Right lung (tissue), 2 donors: ENCODE measurements at regions not wholly inside any gene's neighbourhood (a gene's known extent, or its start where the extent isn't known, plus 50 kb on each side); places are given as distances from the start of the nearest gene placed in this dataset.

Experiments
- DNase-seq, 2 donors: peaks; one replicate each; pipeline ENCODE4 v3.0.0-alpha.2; 2013

GRCh38 chr4:37073226-37073840 is 171.2 kb upstream of the NWD2 start:
- DNase-seq, result no peak

- no peak for DNase-seq
Measured at GRCh38 chr4:37082912-37083311, 161.6 kb upstream of the NWD2 start.

DNA sequence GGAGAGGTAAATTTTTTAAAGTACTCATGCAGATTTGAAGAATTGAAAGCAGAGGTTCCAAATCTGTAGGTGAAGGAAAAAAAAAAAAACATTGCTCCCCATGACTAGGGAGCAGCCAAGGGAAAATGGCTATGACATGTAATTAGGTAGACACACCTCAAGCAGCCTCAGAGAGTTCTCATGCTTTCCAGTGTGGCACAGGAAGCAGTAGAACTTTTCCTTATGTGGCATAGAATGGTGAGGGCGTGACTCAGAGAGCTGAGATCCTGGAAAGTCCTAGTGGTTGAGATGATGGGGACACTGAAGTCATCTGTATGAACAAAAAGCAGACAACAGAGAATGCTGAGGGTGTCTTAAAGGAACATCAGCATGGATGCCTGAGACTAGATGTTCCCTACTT is 148.6 kb upstream of the NWD2 start:
- no peak for DNase-seq

GRCh38 chr4:37101182-37101581 is 143.4 kb upstream of the NWD2 start:
- no peak for DNase-seq

DNA sequence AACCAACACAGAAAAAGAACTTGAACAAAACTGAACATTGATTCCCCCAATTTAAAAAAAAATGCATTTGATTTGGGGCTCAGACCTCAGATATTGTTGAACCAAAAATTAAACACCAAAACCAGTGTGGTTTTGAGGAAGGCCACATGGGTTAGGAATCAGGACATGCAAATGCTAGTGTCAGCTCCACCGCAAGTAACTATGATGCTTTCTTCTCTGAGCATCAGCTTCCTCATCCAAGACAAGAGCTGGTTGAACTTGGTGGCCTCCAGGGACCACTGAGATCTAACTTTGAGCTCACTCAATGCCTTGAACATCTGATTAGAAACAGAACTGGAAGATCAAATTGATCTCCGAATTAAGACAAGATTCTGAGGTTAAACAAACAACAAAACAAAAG is 142.9 kb upstream of the NWD2 start:
- no peak for DNase-seq

GRCh38 chr4:37109756-37110155 is 134.8 kb upstream of the NWD2 start:
- DNase-seq, result no peak

DNA sequence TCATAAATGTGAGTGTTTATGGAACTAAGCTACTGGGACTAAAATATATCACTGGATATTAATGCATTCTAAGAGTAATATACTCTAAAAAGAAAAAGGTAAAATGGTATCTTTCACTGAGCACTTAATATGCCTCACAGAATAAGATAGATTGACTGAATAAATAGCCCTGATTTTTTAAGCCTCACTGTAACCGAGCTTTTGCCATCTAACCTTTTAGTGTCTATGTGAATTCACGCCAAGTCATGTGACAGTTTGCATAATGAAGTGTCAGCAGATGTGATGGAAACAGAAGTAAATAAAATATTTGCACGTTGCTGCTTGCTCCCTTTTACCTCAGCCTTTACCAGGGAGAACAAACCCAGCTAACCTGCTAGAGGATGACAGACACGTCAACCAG is 119.7 kb upstream of the NWD2 start:
- no peak for DNase-seq

DNA sequence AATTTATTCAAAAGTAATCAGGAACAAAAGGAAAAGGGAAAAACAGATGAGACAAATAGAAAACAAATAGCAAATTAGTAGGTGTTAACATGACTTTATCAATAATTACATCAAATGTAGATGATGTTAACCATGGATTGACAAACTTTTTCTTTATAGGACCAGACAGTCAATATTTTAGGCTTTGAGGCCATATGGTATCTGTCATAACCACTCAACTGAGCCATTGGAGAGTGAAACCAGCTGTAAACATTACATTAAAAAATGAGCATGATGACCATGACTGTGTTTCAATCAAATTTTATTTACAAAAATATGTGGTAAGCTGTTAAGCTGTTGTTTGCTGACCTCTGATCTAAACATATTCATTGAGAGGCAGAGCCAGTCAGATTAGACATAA is 118.5 kb upstream of the NWD2 start:
- peak in 1 of 2 donors; percentile 16 for DNase-seq

- no peak for DNase-seq
Measured at GRCh38 chr4:37130465-37130864, 114.1 kb upstream of the NWD2 start.

GRCh38 chr4:37132351-37132974 is 112.1 kb upstream of the NWD2 start:
- no peak for DNase-seq

- DNase-seq, result no peak
Measured at GRCh38 chr4:37132975-37133360, 111.6 kb upstream of the NWD2 start.

DNA sequence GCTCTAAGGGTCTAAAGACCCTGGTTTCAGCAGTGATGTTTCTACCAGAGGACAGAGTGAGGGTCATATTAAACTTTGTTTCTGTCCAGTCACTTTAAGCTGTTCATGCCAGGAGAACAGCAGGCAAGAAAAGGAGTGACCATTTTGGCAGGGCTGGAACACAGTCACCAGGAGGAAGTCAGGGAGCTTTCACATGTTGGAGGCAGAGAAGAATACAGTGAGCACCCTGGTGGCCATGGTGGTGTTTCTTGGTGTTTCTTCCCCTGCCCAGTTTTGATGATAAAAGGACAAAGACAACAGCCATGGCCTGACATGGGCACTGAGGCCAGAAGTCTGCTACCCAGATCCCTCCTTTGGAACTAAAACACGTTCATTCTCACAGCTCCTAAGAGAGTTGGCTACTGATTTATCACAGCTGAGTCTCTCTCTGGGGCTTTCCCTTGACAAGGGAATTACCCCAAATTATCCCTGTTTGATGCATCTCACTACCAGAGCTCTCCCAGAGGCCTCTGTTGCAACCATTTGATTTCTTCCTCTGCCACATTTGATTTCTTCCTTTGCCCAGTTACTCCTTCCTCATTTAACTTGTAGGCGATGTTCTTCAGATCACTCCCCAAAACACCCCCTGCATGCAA is 106.4 kb upstream of the NWD2 start:
- DNase-seq, result no peak

GRCh38 chr4:37138789-37139188 is 105.8 kb upstream of the NWD2 start:
- DNase-seq, result no peak

DNA sequence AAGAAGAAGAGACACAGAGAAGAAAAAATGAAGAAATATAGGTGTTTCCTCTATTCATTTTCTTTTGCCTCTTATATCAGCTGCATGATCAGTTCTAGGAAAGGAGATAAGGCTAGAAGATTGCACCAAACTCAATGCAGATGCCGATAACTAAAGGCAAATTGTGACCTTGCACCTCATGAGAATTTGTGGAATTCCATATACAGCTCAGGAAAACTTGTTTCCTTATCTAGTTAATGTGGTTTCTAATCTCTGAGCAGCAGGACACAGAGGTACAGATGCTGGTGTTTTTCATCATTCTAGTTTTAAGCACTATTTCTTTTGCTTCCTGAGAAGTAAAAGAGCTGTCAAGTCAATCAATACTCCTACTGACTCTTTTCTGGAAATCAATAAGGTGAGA is 104.6 kb upstream of the NWD2 start:
- DNase-seq, result no peak

DNA sequence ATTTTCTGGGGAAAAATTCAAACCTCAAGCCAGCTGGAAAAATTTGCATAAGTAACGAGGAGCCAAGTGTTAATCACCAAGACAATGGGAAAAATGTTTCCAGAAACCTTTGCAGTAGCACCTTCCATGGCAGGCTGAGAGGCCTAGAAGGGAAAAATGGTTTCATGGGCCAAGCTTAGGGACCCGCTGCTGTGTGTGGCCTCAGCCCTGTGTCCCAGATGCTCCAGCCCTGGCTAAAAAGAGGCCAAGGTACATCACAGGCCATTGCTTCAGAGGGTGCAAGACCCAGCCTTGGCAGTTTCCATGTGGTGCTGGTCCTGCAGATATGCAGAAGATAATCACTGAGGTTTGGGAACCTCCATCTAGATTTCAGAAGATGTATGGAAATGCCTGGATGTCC is 98.3 kb upstream of the NWD2 start:
- DNase-seq, result no peak

- DNase-seq, result peak; percentile 1 to 8
Measured at GRCh38 chr4:37157476-37158167, 86.9 kb upstream of the NWD2 start.

DNA sequence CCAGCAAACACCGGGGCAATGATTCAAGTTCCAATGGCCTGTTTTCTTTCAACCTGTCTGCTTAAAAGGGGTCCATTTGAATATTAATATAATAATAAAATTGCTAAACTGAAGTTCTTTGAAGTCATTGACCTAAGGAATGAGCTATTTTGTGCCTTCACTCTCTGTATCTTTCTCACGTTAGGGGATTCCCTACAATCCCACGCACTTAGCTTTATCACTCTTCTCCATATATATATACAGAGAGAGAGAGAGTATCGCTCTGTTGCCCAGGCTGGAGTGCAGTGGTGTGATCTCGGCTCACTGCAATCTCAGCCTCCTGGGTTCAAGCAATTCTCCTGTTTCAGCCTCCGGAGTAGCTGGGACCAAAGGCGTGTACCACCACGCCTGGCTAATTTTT is 83.9 kb upstream of the NWD2 start:
- DNase-seq, result no peak

- DNase-seq, result no peak
Measured at GRCh38 chr4:37165844-37166243, 78.7 kb upstream of the NWD2 start.

- DNase-seq, result no peak
Measured at GRCh38 chr4:37169956-37170355, 74.6 kb upstream of the NWD2 start.

DNA sequence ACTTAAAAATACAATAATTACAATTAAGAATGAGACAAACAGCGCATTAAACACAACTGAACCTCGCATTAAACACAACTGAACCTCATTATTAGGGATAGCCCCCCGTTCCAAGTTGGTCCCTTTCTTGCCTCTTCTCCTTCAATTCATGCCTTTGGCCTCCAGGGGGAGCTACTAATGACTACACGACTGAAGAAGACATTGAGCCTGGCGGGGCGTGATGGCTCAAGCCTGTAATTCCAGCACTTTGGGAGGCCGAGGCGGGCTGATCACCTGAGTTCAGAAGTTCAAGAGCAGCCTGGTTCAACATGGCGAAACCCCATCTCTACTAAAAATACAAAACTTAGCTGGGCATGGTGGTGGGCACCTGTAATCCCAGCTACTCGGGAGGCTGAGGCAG is 56.4 kb upstream of the NWD2 start:
- DNase-seq, result no peak
